Muscle of arm (tissue), 1 donor: ENCODE measurements at regions not wholly inside any gene's neighbourhood (a gene's known extent, or its start where the extent isn't known, plus 50 kb on each side); places are given as distances from the start of the nearest gene placed in this dataset.

Experiments used
- DNase-seq: peaks from one replicate; pipeline ENCODE4 v3.0.0-alpha.2; 2013

DNA sequence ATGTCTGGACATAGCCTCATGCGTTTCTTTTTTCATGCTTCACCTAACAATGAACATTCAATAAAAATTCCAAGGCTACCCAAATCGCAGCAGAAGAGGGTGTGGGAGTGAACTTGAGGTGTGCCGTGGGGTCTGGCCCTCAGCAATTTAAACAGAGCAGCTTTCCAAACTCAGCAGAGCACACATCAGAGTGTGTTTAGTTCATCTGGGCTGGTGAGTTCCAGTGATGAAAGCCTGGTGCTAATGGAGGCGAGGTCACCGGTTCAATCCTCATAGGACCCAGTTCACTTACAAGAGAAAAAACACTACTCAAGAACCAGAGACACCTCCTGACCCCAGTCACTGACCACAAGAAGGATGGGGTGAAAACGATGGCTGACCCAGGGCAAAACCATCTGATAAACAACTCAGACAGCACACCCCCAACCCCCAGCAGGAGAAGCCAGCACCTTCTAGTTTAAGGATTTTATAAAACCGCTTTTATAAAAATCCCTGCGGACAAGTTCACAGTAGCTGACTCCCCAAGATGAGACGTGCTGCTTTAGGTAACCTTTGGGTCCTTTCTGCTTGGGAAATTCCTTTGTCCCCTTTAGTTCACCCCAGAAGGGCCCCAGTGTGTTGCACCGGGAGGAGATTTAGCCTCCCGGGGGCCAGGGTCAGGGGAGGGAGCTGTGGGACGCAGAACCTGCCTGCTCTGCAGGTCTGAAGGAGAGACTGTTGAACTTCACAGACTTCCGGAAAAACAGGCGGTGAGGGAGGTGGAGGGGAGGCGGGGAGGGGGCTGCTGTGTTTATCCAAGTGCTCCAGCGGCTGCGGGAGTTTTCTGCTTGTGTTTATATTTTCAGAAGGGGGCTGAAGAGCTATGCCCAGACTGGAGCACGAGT, 152.7 kb upstream of the SOX11 start:
- DNase-seq = no peak

- DNase-seq = no peak
These were observed 151.3 kb upstream of the SOX11 start for GRCh38 chr2:5540856-5541255.

DNA sequence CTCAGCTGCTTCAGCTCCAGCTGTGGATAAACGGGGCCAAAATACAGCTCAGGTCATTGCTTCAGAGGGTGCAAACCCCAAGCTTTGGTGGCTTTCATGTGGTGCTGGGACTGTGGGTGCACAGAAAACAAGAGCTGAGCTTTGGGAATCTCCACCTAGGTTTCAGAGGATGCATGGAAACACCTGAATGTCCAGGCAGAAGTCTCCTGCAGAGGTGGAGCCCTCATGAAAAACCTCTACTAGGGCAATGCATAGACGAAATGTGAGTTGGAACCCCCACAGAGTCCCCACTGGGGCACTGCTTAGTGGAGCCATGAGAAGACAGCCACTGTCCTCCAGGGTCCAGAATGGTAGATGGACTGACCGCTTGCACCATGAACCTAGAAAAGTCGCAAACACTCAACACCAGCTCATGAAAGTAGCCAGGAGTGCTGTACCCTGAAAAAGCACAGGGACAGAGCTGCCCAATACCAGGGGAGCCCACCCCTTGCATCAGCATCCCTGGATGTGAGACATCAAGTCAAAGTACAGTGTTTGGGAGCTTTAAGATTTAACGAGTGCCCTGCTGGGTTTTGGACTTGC, 147.9 kb upstream of the SOX11 start:
- no peak for DNase-seq

DNA sequence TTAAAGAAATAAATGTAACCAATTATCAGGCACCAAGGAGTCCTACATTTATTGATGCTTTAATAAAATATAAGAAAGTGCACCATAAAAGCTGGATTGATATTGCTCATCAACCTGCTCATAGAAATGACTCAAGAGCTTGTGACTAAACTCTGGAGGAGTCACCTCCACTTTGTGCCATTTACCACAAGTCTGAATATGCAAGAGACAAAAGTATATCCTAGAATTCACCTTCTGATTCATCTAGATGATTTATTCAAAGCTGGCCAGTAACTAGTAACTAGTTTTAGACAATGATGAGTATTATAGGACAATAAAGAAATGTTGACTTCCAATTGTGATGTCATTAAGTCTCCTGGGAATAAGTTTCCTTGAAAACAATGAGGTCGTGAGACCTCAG, 146.0 kb upstream of the SOX11 start:
- no peak for DNase-seq

GRCh38 chr2:5548991-5549715, 143.0 kb upstream of the SOX11 start:
- DNase-seq = no peak

- DNase-seq = no peak
These were observed 142.4 kb upstream of the SOX11 start for GRCh38 chr2:5549771-5550170.

DNA sequence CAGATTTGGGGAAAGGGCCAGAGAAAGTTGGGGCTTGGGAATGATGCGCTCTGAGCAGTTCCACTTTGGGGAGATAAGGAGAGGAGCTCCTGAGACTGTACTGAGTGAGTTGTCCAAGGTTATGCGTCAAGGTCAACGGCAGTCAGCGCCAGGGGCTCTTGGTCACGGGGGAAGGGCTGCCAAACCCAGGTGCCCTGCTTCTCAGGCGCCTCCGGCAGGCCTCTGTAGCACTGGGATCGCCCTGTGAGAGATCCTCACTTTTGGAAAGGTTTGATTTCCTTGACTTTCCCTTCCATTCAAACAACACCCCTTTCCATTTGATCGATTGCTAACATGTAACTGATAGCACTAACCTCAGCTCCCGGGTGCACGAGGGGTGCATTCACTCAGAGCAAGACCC, 136.5 kb upstream of the SOX11 start:
- DNase-seq = no peak

DNA sequence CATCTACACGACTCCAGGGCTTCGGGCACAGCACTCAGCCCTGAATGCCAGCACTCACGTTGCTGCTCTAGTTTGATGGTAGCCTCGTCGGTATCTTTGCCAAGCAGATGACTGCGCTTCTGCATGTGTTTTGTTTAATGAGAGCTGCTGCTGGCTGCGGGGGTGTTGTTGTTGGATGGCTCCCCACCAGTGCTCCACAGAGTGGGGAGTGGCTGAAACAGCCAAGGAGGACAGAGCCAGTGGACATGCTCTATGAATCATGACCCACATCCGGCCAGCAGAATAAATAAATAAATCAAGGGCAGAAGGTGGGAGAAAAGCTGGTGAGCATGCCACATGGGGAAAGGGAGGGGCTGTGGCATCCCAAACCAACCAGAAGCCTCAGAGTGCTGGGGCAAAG, 131.2 kb upstream of the SOX11 start:
- DNase-seq = no peak

DNA sequence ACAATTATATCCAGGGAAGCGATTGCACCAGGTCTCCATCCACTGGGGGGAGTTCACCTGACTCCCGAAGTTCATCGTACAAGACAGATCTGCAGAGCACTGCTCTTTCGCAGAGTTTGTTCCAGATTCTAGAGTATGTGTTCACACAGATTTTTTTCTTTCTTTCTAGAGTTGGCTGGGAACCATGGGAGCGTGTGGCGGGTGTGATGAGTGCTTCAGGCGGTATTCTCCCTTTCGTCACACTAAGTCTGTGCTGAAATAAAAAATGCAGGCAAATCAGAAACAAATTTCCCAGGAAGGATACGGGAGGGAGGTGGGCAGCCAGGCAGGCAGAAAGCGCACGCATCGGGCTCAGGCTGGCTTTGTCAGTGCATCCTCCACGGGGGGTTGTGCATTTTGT, 129.8 kb upstream of the SOX11 start:
- DNase-seq = no peak

DNA sequence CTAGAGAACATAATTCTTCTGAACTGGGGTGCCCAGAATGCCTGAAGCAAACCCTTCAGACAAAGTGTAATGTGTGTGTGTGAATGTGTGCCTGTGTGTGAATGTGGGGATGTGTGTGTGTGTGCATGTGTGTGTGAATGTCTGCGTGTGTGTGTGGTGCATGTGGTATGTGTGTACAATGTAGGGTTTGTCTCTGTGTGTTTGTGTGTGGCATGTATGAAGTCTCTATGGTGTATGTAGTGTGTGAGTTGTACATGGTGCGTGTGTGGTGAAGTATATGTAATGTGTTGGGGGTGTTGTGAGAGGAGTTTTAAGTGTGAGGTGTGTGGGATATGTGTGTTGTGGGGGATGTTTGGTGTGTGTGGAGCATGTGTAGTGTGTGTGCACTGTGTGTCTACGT, 129.3 kb upstream of the SOX11 start:
- no peak for DNase-seq

DNA sequence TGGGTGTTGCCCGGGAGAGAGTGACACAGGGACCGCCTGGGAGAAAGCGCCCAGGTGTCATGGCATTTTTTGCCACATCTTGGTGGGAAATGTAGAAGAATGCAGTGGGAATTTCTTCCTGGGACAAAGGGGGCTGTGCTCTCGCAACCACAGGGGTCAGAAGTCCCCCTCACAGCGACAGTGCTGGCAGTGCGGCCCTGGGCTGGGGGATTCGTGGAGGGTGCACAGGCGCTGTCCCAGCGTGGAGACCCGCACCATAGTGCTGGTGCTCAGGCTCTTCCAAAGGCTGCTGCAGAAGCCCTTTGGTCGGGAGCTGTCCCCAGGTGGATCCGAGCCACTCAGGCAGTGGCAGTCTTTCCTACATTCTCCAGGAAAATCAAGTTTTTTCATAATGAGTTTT, 128.8 kb upstream of the SOX11 start:
- DNase-seq = no peak

- DNase-seq = no peak
These were observed 122.9 kb upstream of the SOX11 start for GRCh38 chr2:5569256-5569655.

DNA sequence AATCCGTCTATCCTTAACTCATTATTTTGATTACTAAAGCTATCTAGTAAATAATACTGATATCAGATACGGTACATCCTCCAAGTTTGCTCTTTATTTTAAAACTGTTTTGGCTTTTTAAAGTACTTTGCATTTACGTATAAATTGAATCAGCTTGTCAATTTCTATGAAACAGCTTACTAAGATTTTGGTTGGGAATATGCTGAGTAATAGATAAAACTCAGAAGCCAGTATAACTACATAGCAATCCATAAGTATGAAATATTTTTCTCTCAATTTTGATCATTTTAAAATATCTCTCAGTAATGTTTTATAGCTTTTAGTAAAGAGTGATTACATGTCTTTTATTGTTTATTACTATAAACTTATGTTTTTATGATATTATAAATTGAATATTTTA, 116.2 kb upstream of the SOX11 start:
- no peak for DNase-seq

GRCh38 chr2:5587766-5588165, 104.4 kb upstream of the SOX11 start:
- no peak for DNase-seq

- no peak for DNase-seq
These were observed 103.6 kb upstream of the SOX11 start for GRCh38 chr2:5588601-5589000.

DNA sequence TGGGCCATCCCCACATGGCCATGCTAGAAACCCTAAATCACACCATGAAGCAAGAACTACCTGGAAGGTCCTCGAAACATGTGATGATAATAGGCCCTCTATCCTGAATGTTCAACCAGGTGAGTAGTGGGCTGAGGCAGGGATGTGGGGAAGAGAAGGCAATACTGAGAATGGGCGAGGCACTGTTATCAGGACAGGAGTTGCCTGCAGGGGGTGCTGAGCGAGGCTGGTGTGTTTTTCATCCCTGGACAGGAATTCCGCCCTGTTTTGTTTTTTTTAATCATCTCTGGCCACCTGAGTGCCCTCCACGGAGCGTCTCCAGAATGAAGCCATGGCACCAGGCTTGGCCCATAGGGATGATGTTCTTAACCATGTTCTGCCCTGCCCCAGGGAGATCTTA, 103.0 kb upstream of the SOX11 start:
- DNase-seq = no peak

DNA sequence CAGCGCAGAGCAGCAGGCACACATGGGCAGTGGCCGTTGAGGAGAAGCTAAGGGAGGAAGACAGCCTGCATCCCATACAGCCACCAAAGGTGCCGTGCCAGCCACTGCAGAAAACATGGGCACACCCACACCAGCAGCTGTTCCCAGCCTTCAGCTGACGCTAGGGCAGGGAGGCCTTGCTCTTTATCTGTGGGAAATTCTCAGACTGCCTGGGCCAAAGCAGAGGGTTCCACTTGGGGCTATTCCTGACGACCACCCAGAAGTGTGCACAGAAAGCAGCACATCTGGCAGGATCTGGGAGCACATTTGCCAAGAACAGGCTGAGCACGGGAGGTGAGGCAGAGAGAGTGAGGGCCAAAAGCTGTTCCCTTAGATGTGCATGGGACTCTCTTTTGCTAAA, 101.3 kb upstream of the SOX11 start:
- DNase-seq = peak; percentile 44

DNA sequence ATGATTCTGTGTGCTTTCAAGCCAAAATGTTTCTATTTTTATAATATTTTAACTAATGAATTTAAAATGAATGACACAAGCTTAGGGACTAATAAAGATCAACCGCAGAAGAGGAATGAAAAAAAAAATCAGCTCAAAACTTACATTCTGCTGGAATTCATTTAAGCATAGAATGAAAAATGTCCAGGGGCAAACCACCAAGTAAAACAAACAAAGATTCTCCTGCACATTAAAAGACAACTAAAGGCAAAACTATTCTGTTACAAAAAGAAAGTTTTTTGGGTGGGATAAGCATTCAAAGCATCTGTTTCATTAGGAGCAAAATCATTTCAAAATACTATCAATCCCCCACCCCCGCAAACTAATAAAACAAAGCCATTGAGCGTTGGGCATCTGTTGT, 99.3 kb upstream of the SOX11 start:
- no peak for DNase-seq

DNA sequence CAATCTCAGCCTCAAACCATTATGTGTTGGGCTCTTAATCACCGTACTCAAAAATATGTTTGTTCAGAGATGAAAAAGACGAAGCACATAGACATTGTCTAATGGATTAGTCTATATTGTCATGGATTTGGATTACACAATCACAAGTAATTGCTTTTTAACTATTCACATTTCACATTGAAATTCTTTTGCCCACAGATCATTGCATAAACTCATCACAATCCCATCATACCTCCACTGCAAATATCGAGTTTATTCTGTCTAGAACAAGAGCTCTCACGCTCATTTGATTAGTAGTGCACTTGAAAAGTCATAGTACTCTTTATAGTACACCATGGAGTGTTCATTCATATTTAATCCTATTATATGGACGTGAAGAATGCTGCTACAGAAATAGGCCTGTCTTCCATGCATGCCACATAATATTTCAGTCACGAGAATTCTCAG, 97.9 kb upstream of the SOX11 start:
- no peak for DNase-seq

DNA sequence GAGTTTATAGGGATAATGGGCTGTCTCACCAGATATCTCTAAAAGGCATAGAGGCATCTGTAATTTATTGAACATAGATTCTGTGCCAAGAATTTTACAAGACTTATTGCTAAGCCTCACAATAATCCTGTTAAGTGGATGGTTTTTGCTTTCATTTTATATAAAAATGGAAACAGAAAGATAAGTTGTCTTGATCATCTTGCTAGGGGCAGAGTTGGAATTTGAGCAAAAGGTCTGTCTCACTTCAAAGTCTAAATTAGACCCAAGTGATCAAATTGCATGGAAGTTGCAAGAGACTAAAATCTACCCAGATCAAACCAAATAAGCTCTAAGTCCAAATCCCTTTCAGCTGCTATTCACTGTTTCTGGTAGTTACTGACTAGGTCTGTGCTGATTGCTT, 95.3 kb upstream of the SOX11 start:
- no peak for DNase-seq

DNA sequence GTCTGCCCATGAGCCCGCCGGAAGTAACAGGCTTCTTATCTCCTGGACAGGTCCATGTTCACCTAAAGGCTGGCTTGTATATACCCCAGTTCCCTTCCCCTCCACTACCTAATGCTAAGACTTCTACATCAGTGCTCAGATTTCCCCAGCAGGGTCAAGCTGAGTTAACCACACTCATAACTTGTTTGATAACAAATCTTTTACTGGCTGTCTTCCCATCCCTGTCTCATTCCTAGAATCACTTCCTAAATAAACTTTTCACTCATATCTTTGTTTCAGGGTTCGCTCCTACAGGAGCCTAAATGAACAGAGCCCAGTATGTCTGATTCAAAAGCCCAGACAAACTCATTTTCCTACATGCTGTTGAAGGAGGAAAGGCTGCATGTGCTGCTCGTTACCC, 94.0 kb upstream of the SOX11 start:
- no peak for DNase-seq

GRCh38 chr2:5609201-5609600, 83.0 kb upstream of the SOX11 start:
- DNase-seq = no peak

DNA sequence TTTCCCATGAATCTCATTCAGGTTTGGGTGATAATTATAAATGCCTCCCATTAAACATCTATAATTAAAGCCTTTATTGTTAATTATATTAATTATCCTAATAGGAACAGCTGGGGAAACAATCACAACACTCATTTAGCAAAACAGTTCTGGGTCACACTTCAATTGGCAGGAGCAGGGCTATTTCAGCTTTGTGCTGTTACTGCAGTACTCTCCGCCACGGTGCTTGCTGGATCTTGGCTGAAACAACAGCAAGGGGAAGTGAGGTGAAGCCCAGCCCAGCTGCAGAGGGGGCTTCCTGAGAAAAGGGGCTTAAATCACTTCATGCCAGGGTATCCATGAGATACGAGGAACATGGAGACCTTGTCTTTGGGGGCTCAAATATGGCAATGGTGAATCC, 79.5 kb upstream of the SOX11 start:
- no peak for DNase-seq
